ENCODE measurements at regions not wholly inside any gene's neighbourhood (a gene's known extent, or its start where the extent isn't known, plus 50 kb on each side); places are given as distances from the start of the nearest gene placed in this dataset.

DNA sequence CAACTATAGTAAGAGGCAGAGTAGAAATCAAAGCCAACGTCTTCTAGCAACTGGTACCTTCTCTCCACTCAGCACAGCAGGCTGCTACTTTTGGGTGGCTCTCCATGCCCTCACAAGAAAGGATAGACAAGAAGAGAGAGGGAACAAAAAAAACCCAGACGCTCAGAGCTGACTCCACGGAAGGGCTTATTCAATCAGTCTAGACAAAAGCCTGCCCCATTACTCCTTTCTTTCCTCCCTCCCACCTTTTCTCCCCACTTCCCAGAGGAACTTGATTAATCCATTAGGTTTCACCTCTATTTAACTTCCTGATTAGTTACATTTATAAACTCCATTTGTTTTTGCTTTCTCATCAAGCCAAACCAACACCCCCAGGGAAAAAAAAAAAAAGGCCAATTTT is 71.1 kb upstream of the CCDC60 start:
- 51 to 59% (median 51%) methylated on average over 3 of the region's 3 CpGs for WGBS, 3 donors
- DNase-seq, result no peak
- no peaks in the 10 kb centered on the region for H3K4me1 ChIP-seq
- H3K27me3 ChIP-seq (ENCODE audit: insufficient read depth in 3 of 3, low read length in 2 of 3), result no peaks in the 10 kb centered on the region
- intact Hi-C loops (cut with DNase I), result no loop called here
- no peak overlapping the region for H3K27ac ChIP-seq
- H3K4me3 ChIP-seq, result no peak overlapping the region
- no peaks in the 10 kb centered on the region for H3K9me3 ChIP-seq
- H3K36me3 ChIP-seq (ENCODE audit: insufficient read depth in 1 of 2, low read depth in 1 of 2), result no peaks in the 10 kb centered on the region
- TF ChIP-seq, protein P1, sequence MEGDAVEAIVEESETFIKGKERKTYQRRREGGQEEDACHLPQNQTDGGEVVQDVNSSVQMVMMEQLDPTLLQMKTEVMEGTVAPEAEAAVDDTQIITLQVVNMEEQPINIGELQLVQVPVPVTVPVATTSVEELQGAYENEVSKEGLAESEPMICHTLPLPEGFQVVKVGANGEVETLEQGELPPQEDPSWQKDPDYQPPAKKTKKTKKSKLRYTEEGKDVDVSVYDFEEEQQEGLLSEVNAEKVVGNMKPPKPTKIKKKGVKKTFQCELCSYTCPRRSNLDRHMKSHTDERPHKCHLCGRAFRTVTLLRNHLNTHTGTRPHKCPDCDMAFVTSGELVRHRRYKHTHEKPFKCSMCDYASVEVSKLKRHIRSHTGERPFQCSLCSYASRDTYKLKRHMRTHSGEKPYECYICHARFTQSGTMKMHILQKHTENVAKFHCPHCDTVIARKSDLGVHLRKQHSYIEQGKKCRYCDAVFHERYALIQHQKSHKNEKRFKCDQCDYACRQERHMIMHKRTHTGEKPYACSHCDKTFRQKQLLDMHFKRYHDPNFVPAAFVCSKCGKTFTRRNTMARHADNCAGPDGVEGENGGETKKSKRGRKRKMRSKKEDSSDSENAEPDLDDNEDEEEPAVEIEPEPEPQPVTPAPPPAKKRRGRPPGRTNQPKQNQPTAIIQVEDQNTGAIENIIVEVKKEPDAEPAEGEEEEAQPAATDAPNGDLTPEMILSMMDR (IDR thresholded peaks at IDR 0.05), result no peak
- no peak for ATAC-seq

DNA sequence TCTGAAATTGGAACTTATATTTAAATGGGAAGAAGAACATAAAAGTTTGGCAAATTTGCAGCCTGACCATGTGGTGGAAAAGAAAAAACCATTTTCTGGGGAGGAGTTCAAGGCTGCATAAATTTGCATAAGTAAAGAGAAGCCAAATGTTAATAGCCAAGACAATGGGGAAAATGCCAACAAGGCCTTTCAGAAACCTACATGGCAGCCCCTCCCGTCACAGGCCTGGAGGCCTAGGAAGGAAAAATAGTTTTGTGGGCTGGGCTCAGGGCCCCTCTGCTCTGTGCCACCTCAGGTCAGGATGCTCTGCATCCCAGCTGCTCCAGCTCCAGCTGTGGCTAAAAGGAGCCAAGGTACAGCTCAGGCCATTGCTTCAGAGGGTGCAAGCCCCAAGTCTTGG is 67.6 kb upstream of the CCDC60 start:
- Histone ChIP-seq H3K4me1 (no peaks in the 10 kb centered on the region), H3K9me3 (no peaks in the 10 kb centered on the region), H3K27ac (no peak overlapping the region), H3K4me3 (no peak overlapping the region), H3K27me3 (ENCODE audit: insufficient read depth in 3 of 3, low read length in 2 of 3) (no peaks in the 10 kb centered on the region), H3K36me3 (ENCODE audit: insufficient read depth in 1 of 2, low read depth in 1 of 2) (no peaks in the 10 kb centered on the region)
- intact Hi-C loops (cut with DNase I), result no loop called here
- ATAC-seq (no peak), DNase-seq (no peak)
- 90 to 92% (median 91%) methylated on average over 1 of the region's 1 CpG for WGBS, 3 donors
- TF ChIP-seq, protein P1 (IDR thresholded peaks at IDR 0.05), result no peak

DNA sequence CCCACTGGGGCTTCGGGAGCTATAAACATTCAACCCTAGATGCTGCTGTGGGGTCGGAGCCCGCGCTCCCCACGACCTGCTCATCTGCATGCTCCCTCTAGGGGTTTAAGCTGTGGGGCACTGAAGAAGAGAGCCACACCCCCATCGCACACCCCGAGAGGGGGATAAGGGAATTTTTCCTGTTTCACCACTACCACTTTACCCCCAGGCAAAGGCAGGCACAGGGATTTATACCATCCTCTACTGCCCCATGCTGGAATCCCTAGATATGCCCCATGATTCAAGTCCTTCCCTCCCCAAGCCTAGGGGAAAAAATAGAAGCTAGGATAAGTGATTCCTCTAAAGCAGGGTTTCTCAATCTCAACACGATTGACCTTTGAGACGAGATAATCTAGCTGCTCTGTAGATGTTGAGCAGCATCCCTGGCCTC is 59.9 kb upstream of the CCDC60 start:
- DNase-seq, result no peak
- Histone ChIP-seq H3K27ac (no peak overlapping the region), H3K27me3 (ENCODE audit: insufficient read depth in 3 of 3, low read length in 2 of 3) (no peaks in the 10 kb centered on the region), H3K9me3 (no peaks in the 10 kb centered on the region), H3K4me3 (no peak overlapping the region), H3K4me1 (no peaks in the 10 kb centered on the region), H3K36me3 (ENCODE audit: insufficient read depth in 1 of 2, low read depth in 1 of 2) (no peaks in the 10 kb centered on the region)
- TF ChIP-seq, protein P1 (IDR thresholded peaks at IDR 0.05), result peak; percentile 24
- peak; percentile 54 to 96 (median 75) for ATAC-seq
- intact Hi-C loops (cut with DNase I), result loop anchor here in 1 of 2 donors (5.0 kb wide), 1 partner anchor 162 kb away; no protein-coding TSS in a partner anchor
- 44 to 48% (median 47%) methylated on average over 9 of the region's 9 CpGs for WGBS, 3 donors

DNA sequence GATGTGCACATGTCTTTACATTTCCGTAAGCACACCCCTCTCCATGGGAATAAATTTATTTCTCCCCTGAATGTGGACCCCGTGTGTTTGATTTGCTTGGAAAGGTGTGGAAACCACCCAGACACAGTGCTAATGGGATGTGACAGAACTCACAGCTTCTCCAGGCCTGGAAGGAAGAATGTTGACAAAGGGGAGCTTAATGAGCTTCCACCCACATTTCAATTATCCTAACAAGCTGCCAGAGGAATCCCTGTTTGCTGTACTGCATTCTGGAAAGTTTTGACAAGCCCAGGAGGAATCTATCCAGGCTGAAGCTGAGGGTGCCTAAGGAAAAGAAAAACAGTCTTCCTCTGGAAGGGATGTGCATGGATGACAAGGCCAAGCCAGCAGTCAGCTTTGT is 51.2 kb upstream of the CCDC60 start:
- TF ChIP-seq, protein P1 (IDR thresholded peaks at IDR 0.05), result no peak
- no peak for DNase-seq
- Histone ChIP-seq H3K36me3 (ENCODE audit: insufficient read depth in 1 of 2, low read depth in 1 of 2) (no peaks in the 10 kb centered on the region), H3K4me3 (no peak overlapping the region), H3K27me3 (ENCODE audit: insufficient read depth in 3 of 3, low read length in 2 of 3) (peaks cover 0 to 7% (median 4%) of the 10 kb centered on the region in 3 donors), H3K27ac (no peak overlapping the region), H3K9me3 (no peaks in the 10 kb centered on the region), H3K4me1 (no peaks in the 10 kb centered on the region)
- no peak for ATAC-seq
- WGBS, 3 donors, result 38 to 57% (median 49%) methylated on average over 2 of the region's 2 CpGs
- intact Hi-C loops (cut with DNase I), result no loop called here
